ENCODE measurements at regions not wholly inside any gene's neighbourhood (a gene's known extent, or its start where the extent isn't known, plus 50 kb on each side); places are given as distances from the start of the nearest gene placed in this dataset.

DNA sequence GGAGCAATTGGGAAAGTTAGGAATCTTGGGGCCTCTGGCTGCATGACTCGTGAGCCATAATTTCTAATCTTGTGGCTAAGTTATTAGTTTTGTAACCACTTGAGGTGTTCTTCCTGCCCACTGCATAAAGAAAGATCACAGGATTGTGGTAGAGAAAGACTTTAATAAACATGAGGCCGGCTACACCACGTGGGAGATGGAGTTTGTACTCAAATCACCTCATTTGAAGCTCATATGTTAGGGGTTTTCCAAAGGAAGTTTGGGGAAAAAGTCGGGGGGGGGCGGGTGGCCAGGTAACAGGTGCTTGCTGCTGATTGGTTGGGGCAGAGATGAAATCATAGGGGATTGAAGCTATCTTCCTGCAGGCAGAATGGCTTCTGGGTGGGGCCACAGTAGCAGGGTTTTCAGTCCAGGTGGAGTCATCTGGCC lies 287.8 kb downstream of the ZNF674 start:
- no peak overlapping the region for H3K9ac ChIP-seq (ENCODE audit: low read depth, low read length)
- H3K36me3 ChIP-seq (ENCODE audit: insufficient read depth, low read length), result no peaks in the 10 kb centered on the region
- peaks cover 13% of the 10 kb centered on the region for H3K4me1 ChIP-seq (ENCODE audit: insufficient read depth, low read length)
- no peak overlapping the region for H3K4me3 ChIP-seq (ENCODE audit: low read length)
- no peak overlapping the region for H3K27ac ChIP-seq (ENCODE audit: low read depth, low read length)
- WGBS, result 98% methylated on average over 5 of the region's 5 CpGs
- H3K27me3 ChIP-seq (ENCODE audit: insufficient read depth, low read length), result no peaks in the 10 kb centered on the region; the same call in 1 of the 2 replicates
- H3K9me3 ChIP-seq (ENCODE audit: insufficient read depth, low read depth, low read length), result no peaks in the 10 kb centered on the region

DNA sequence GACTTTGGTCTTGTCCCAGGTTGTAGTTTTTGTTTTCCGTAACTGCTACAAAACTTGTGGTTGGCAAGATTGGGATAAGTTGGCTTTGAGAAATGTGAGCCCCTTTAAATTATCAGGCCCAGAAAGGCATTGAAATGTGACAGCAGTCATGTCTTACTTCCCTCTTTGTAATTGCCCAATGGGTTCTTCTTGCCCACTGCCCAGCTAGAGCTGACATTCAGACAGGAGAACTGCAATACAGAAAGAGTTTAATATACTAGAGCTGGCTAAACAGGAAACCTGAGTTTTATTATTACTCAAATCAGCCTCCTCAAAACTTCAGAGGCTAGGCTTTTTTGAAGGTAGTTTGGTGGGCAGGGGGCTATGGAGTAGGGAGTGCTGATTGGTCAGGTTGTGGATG lies 288.3 kb downstream of the ZNF674 start:
- Histone ChIP-seq H3K4me1 (ENCODE audit: insufficient read depth, low read length) (peaks cover 13% of the 10 kb centered on the region), H3K27ac (ENCODE audit: low read depth, low read length) (no peak overlapping the region), H3K9ac (ENCODE audit: low read depth, low read length) (no peak overlapping the region), H3K4me3 (ENCODE audit: low read length) (no peak overlapping the region), H3K9me3 (ENCODE audit: insufficient read depth, low read depth, low read length) (no peaks in the 10 kb centered on the region), H3K36me3 (ENCODE audit: insufficient read depth, low read length) (no peaks in the 10 kb centered on the region), H3K27me3 (ENCODE audit: insufficient read depth, low read length) (no peaks in the 10 kb centered on the region; the same call in 1 of the 2 replicates)
- WGBS, result 95% methylated on average over 1 of the region's 1 CpG

DNA sequence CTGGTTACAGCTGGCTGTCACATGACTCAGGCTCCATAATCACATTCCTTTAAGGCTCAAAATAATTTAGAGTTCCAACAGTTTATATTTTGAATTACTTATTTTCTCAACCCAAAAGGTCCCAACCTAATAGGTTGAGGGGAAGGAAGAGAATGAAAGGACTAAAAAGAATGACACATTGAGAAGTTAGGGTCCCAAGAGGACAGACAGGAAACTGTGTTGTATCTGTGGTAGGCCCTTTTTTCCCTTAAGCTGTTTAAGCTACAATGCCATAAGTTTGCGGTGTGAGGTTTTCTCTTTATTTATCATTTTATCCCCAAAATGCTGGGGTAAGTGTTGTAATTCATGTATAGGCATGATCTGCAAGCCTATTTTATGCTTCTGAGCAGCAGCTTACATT lies 290.2 kb downstream of the ZNF674 start:
- no peak overlapping the region for H3K4me3 ChIP-seq (ENCODE audit: low read length)
- H3K27me3 ChIP-seq (ENCODE audit: insufficient read depth, low read length), result no peaks in the 10 kb centered on the region; the same call in 1 of the 2 replicates
- H3K9ac ChIP-seq (ENCODE audit: low read depth, low read length), result no peak overlapping the region
- H3K4me1 ChIP-seq (ENCODE audit: insufficient read depth, low read length), result 0 out of 2 replicates have a peak, but pooled peaks cover 3% of the 10 kb centered on the region
- no CpG with 5 or more reads among the region's 1 CpG for WGBS
- H3K36me3 ChIP-seq (ENCODE audit: insufficient read depth, low read length), result no peaks in the 10 kb centered on the region
- H3K27ac ChIP-seq (ENCODE audit: low read depth, low read length), result no peak overlapping the region
- H3K9me3 ChIP-seq (ENCODE audit: insufficient read depth, low read depth, low read length), result no peaks in the 10 kb centered on the region

DNA sequence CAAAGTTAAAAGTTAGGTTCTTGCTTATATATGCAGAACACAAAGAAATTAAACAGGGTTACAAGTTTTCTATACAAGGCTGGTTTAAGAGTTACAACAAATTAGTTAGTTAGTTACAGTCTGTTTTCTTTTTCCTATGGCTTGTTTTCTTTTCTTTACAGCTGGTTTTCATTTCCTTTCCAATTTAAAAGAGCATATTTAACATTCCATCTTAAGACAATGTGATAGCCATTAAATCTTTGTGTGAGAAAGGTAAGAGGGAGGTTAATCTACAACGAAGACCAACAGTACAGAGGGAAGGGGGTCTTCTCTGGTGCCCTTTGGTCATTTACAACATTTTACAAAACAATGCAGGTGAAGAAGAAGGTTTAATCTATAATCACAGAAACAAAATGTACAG lies 290.6 kb downstream of the ZNF674 start:
- no peaks in the 10 kb centered on the region for H3K9me3 ChIP-seq (ENCODE audit: insufficient read depth, low read depth, low read length)
- H3K9ac ChIP-seq (ENCODE audit: low read depth, low read length), result no peak overlapping the region
- H3K36me3 ChIP-seq (ENCODE audit: insufficient read depth, low read length), result no peaks in the 10 kb centered on the region
- no peak overlapping the region for H3K27ac ChIP-seq (ENCODE audit: low read depth, low read length)
- no peaks in the 10 kb centered on the region; the same call in 1 of the 2 replicates for H3K27me3 ChIP-seq (ENCODE audit: insufficient read depth, low read length)
- WGBS, result no CpG with 5 or more reads among the region's 1 CpG
- H3K4me1 ChIP-seq (ENCODE audit: insufficient read depth, low read length), result 0 out of 2 replicates have a peak, but pooled peaks cover 3% of the 10 kb centered on the region
- H3K4me3 ChIP-seq (ENCODE audit: low read length), result no peak overlapping the region

DNA sequence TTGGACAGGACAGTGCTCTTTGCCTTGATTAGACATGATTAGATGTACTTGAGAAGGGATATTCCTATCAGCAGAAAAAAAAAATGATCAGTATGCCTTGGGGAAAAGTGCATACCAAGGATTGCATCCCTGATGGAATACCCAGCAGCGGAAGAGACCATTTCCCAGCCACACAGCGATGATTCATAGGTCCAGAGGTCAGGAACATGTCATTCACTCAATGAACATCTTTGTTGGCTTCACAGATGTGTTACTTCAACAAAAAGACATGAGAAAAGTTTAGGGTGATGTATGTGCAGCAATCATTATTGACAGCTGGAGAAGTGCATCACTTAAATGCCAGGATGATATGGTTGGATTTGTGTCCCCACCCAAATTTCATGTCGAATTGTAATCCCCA lies 293.5 kb downstream of the ZNF674 start:
- no peaks in the 10 kb centered on the region for H3K36me3 ChIP-seq (ENCODE audit: insufficient read depth, low read length)
- no peaks in the 10 kb centered on the region for H3K9me3 ChIP-seq (ENCODE audit: insufficient read depth, low read depth, low read length)
- 98% methylated on average over 3 of the region's 3 CpGs for WGBS
- H3K27me3 ChIP-seq (ENCODE audit: insufficient read depth, low read length), result no peaks in the 10 kb centered on the region; the same call in 1 of the 2 replicates
- H3K27ac ChIP-seq (ENCODE audit: low read depth, low read length), result no peak overlapping the region
- no peak overlapping the region for H3K4me3 ChIP-seq (ENCODE audit: low read length)
- peaks cover 9% of the 10 kb centered on the region; the same call in 1 of the 2 replicates for H3K4me1 ChIP-seq (ENCODE audit: insufficient read depth, low read length)
- no peak overlapping the region for H3K9ac ChIP-seq (ENCODE audit: low read depth, low read length)

DNA sequence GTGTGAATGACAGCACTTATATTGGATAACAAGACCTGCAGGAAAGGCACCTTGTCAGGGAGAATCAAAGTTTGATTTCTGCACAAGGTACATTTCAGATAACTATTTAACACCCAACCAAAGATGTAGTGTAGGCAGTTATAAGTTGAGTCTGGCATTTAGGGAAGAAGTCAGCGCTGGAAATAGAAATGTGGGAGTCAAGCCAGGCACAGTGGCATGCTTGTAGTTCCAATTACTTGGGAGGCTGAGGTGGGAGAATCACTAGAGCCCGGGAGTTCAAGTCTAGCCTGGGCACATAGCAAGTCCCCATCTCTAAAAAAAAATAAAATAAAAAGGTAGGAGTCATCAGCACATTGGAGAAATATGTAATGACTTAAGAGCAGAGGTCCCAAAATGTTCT lies 295.1 kb downstream of the ZNF674 start:
- peaks cover 9% of the 10 kb centered on the region; the same call in 1 of the 2 replicates for H3K4me1 ChIP-seq (ENCODE audit: insufficient read depth, low read length)

DNA sequence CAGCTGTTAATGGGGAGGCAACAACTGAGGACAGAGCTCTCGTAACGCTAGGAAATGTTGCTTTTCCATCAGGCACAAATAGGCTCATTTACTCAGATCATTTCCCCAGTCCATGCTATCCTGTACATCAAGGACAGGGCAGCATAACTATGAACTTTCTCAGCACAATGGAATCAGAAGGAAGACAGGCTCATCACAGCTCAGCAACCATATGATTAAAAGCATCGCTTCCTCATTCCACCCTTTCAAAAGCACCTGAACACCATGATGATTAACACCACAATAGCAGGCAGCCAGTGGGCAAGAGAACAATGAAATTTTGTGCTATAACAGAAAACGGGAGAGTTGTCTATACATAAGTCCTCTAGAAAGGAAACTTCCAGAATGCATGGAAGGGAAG lies 297.8 kb downstream of the ZNF674 start:
- H3K9ac ChIP-seq (ENCODE audit: low read depth, low read length), result no peak overlapping the region
- H3K9me3 ChIP-seq (ENCODE audit: insufficient read depth, low read depth, low read length), result no peaks in the 10 kb centered on the region
- peaks cover 6% of the 10 kb centered on the region; the same call in 1 of the 2 replicates for H3K4me1 ChIP-seq (ENCODE audit: insufficient read depth, low read length)
- H3K27ac ChIP-seq (ENCODE audit: low read depth, low read length), result no peak overlapping the region
- H3K4me3 ChIP-seq (ENCODE audit: low read length), result no peak overlapping the region
- 92% methylated on average over 4 of the region's 4 CpGs for WGBS
- H3K27me3 ChIP-seq (ENCODE audit: insufficient read depth, low read length), result no peaks in the 10 kb centered on the region
- H3K36me3 ChIP-seq (ENCODE audit: insufficient read depth, low read length), result no peaks in the 10 kb centered on the region

More for the DNA sequence above, 295.1 kb downstream of the ZNF674 start:
- no peaks in the 10 kb centered on the region for H3K9me3 ChIP-seq (ENCODE audit: insufficient read depth, low read depth, low read length)
- no peak overlapping the region for H3K27ac ChIP-seq (ENCODE audit: low read depth, low read length)
- H3K4me3 ChIP-seq (ENCODE audit: low read length), result no peak overlapping the region
- WGBS, result 94% methylated on average over 1 of the region's 2 CpGs
- H3K9ac ChIP-seq (ENCODE audit: low read depth, low read length), result no peak overlapping the region
- no peaks in the 10 kb centered on the region for H3K36me3 ChIP-seq (ENCODE audit: insufficient read depth, low read length)
- no peaks in the 10 kb centered on the region; the same call in 1 of the 2 replicates for H3K27me3 ChIP-seq (ENCODE audit: insufficient read depth, low read length)

DNA sequence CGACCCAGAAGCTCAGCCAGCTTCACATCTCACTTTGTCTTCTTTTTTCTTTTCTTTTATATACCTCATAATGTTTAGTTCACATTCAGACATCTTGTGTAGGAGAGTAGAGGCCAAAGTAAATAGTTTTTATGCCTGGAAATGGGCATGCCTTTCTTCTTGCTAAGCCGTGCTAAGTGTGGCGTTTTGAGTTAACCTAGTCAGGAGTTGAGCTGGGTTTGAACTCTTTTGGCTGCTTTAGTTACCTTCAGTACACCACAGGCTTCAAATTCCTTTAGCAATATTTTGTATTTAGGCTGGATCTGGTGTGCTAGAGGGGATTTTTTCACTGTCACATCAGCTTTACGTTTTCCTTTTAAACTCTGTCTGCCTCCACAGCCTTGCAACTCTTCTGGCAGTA lies 300.8 kb downstream of the ZNF674 start:
- H3K4me1 ChIP-seq (ENCODE audit: insufficient read depth, low read length), result peaks cover 6% of the 10 kb centered on the region; the same call in 1 of the 2 replicates
- no peaks in the 10 kb centered on the region for H3K9me3 ChIP-seq (ENCODE audit: insufficient read depth, low read depth, low read length)
- 100% methylated on average over 3 of the region's 4 CpGs for WGBS
- no peak overlapping the region for H3K9ac ChIP-seq (ENCODE audit: low read depth, low read length)
- H3K4me3 ChIP-seq (ENCODE audit: low read length), result no peak overlapping the region
- H3K27me3 ChIP-seq (ENCODE audit: insufficient read depth, low read length), result no peaks in the 10 kb centered on the region
- no peaks in the 10 kb centered on the region for H3K36me3 ChIP-seq (ENCODE audit: insufficient read depth, low read length)
- H3K27ac ChIP-seq (ENCODE audit: low read depth, low read length), result no peak overlapping the region

DNA sequence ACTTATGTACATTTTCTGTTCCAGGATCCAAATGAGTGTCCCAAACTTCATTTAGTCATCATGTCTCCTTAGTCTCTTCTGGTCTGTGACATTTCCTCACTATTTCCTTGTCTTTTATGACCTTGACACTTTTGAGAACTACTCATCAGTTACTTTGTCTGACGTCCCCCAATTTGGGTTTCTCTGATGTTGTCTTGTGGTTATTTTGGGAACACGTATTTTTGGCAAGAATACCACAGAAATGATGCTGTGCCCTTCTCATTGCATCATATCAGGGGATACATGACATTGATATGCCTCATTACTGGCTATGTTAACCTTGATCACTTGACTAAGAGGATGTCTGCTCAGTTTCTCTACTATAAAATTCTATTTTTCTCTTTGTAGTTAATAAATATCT lies 308.8 kb downstream of the ZNF674 start:
- Histone ChIP-seq H3K9ac (ENCODE audit: low read depth, low read length) (no peak overlapping the region), H3K9me3 (ENCODE audit: insufficient read depth, low read depth, low read length) (no peaks in the 10 kb centered on the region), H3K4me3 (ENCODE audit: low read length) (no peak overlapping the region), H3K27ac (ENCODE audit: low read depth, low read length) (no peak overlapping the region), H3K27me3 (ENCODE audit: insufficient read depth, low read length) (no peaks in the 10 kb centered on the region), H3K36me3 (ENCODE audit: insufficient read depth, low read length) (no peaks in the 10 kb centered on the region), H3K4me1 (ENCODE audit: insufficient read depth, low read length) (no peaks in the 10 kb centered on the region)
- WGBS, result 96% methylated on average over 2 of the region's 2 CpGs

DNA sequence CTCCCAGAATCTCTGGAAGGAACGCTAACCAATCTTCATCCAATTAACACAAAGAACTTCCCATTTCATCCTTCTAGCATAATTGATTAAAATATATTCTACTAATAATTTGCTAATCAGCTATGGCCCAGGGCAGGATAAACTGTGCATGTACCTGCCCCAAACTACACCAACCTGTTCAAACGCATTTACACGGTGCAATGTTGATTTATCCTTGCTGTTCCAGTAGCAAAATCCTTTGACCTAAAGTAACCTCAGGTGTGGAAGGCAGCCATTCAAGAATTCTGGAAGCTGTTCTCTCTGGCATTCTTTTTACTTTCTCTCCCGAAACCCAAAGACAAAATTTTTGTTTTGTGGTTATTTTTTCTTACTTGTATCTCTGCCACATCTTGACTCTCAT lies 309.4 kb downstream of the ZNF674 start:
- H3K9me3 ChIP-seq (ENCODE audit: insufficient read depth, low read depth, low read length), result no peaks in the 10 kb centered on the region
- WGBS, result 97% methylated on average over 3 of the region's 4 CpGs
- H3K36me3 ChIP-seq (ENCODE audit: insufficient read depth, low read length), result no peaks in the 10 kb centered on the region
- H3K4me3 ChIP-seq (ENCODE audit: low read length), result no peak overlapping the region
- H3K27ac ChIP-seq (ENCODE audit: low read depth, low read length), result no peak overlapping the region
- no peaks in the 10 kb centered on the region for H3K4me1 ChIP-seq (ENCODE audit: insufficient read depth, low read length)
- no peaks in the 10 kb centered on the region for H3K27me3 ChIP-seq (ENCODE audit: insufficient read depth, low read length)
- H3K9ac ChIP-seq (ENCODE audit: low read depth, low read length), result no peak overlapping the region

DNA sequence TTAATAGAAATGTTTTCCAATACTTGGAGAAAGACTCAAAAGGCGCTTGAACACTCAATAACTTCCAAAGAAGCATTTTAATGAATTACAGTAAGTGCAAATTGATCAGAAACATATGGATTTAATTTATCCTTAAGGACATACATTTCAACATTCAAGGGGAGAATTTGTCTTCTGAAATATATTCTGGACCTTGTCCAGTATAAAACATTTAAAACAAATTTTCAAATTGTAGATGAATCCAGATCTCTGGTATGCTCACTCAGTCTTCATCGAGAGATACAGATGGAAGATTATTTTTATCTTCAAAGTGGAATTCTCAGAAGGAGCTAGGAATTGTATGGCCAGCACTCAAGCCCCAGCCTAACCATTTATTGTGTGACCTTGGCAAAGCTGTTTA lies 310.4 kb downstream of the ZNF674 start:
- Histone ChIP-seq H3K4me3 (ENCODE audit: low read length) (no peak overlapping the region), H3K9me3 (ENCODE audit: insufficient read depth, low read depth, low read length) (no peaks in the 10 kb centered on the region), H3K27me3 (ENCODE audit: insufficient read depth, low read length) (no peaks in the 10 kb centered on the region), H3K36me3 (ENCODE audit: insufficient read depth, low read length) (no peaks in the 10 kb centered on the region), H3K9ac (ENCODE audit: low read depth, low read length) (no peak overlapping the region), H3K27ac (ENCODE audit: low read depth, low read length) (no peak overlapping the region), H3K4me1 (ENCODE audit: insufficient read depth, low read length) (no peaks in the 10 kb centered on the region)
- 89% methylated on average over 1 of the region's 2 CpGs for WGBS

DNA sequence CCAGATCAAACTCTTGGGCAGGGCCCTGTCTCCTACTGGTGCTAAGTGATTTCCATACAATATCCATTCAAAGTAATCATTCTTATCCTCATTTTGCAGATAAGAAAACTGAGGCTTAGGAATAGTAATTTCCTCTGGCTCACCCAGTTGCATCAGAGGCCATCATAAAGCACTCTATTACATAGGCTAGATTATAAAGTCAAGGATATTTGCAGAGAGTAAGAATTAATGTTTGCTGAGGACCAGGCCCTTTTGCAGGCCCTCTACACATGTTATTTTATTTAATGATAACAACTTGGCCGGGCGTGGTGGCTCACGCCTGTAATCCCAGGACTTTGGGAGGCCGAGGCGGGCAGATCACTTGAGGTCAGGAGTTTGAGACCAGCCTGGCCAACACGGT lies 316.8 kb downstream of the ZNF674 start:
- Histone ChIP-seq H3K27ac (ENCODE audit: low read depth, low read length) (no peak overlapping the region), H3K4me1 (ENCODE audit: insufficient read depth, low read length) (no peaks in the 10 kb centered on the region), H3K27me3 (ENCODE audit: insufficient read depth, low read length) (no peaks in the 10 kb centered on the region), H3K4me3 (ENCODE audit: low read length) (no peak overlapping the region), H3K9me3 (ENCODE audit: insufficient read depth, low read depth, low read length) (no peaks in the 10 kb centered on the region), H3K36me3 (ENCODE audit: insufficient read depth, low read length) (no peaks in the 10 kb centered on the region), H3K9ac (ENCODE audit: low read depth, low read length) (no peak overlapping the region)
- WGBS, result 94% methylated on average over 3 of the region's 6 CpGs

Measured in HUES64 (cell line).